M059J (cell line): ENCODE measurements at regions not wholly inside any gene's neighbourhood (a gene's known extent, or its start where the extent isn't known, plus 50 kb on each side); places are given as distances from the start of the nearest gene placed in this dataset.
"Not testable (repeated sequence)": the region's sequence is repeated elsewhere in the genome, so short reads cannot be mapped to it uniquely, and the experiment has no call there.

Experiments used
- DNase-seq: peaks from one replicate; pipeline ENCODE4 v3.0.0-alpha.2; 2012; ENCODE audit warnings: low read depth

DNA sequence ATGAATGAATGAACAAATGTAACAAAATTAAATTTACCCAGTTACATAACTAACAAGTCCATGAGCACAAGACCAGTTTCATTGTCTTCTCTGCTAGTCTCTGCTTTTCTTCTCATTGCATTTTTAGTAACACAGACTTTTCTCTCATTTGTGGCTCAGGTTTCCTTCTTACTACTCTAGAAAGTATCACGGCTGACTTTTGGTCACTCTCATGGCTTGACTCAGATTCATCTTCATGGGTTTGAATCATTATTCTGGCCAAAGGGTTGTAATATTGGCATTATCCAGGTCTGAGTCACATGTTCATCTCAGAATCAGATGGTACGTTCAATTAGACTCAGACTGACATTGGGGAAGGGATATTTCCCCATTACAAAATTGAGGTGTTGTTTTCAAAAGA, 121.5 kb upstream of the SATB1 start:
- DNase-seq, result no peak

DNA sequence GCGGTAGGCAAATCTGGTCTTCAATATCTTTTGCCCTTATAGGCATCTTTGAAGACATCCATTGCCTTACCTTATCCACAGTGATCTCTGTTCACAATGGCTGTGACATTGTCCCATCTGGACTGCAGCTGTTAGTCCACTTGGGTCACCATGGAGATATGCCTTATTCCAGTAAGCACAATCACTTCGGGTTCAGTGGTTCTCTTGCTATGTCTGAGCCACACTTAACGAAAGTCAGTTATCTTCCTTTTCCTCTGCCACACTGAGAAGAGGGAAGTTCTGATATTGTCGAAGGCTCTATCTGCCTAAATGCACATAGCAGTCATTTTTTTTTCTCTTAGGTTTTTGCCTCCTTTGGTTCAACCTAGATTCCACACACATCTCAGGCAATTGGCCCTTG, 119.0 kb upstream of the SATB1 start:
- peak; percentile 3 for DNase-seq

DNA sequence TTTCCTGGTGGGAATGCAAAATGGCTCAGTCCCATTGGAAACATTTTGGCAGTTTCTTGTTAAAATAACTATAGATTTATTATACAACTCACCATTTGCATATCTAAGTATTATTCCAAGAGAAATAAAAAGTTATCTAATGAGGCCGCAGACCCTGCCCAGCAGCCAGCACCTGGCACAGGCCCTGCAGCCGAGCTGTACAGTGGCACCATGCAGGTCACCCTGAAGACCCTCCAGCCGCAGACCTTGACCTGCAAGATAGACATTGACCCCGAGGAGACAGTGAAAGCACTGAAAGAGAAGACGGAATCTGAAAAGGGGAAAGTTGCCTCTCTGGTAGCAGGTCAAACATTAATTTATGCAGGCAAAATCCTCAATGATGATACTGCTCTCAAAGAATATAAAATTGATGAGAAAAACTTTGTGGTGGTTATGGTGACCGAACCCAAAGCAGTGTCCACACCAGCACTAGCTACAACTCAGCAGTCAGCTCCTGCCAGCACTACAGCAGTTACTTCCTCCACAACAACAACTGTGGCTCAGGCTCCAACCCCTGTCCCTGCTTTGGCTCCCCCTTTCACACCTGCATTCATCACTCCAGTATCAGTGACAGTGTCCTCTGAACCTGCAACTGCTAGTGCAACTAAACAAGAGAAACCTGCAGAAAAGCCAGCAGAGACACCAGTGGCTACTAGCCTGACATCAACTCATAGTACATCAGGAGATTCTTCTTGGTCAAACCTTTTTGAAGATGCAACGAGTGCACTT, 113.5 kb upstream of the SATB1 start:
- no peak for DNase-seq

DNA sequence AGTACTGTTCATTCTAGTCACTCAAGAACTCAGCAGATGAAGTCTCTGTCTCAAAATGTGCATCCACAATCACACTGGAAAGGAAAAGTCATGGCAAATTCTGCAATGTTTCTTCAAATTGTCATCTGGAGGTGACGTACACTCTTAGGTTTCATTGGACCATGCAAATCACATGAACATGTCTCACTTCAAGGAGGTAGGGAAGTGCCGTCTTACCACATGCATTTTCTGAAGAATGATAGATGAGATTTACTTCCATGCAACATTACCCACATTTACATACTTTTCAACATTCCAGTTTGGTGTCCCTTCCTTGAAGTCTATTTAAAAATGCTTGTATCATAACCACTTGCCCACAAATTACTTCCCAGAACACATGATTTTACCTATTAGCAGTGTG, 107.9 kb upstream of the SATB1 start:
- DNase-seq, result no peak

DNA sequence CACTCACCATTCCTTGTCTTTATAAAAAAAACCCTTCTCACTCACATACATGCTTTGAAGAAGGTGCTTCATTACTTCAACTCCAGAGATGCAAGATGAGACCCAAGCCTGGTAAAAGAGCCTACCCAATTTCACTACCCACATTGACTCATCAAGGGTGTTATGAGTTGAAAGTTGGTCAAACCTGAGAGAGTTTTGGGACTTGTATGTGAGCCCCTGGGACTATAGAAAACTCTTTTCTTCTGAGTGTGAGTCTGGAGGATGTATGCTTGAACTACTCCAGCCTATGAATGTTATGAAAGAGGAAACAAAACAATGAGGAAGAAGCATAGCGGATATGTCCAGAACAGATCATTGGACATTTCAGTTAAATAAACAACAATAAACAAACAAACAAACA, 106.5 kb upstream of the SATB1 start:
- DNase-seq, result no peak

DNA sequence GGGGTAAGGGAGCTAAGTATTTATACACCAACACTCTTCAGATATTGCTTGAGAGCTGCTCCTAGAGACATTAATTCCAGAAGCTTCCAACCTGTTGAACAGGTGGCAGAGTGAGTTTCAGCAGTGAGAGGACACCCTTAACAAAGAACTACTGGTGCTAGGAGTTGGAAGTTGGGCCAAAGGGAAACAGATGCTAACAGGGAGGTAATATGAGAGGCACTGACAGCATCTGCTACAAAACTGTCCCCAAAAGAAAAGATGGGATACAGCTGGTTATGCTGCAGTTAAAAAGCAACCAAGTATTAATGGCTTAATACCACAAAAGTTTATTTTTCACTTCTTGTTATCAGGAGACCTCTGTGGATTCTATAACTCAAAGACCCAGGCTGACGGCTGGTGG, 104.5 kb upstream of the SATB1 start:
- no peak for DNase-seq

DNA sequence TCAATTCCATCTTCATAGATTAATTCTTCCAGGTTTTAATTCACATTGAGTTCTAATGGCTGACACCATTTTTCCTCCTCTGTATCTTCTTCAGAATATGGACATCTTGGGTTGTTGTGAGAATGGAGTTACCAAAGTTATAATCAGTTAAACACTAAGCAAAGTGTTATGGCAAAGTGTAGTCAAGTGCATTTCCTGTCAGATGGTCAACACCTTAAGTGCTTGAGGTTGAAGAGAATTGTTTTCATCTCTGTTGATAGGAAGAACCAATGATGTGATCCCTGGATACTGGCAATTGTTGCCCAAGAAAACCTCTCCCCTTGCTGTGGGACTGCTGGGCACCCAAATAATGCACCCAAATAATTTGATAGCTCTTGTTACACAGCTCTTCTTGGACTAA, 102.6 kb upstream of the SATB1 start:
- DNase-seq, result no peak

DNA sequence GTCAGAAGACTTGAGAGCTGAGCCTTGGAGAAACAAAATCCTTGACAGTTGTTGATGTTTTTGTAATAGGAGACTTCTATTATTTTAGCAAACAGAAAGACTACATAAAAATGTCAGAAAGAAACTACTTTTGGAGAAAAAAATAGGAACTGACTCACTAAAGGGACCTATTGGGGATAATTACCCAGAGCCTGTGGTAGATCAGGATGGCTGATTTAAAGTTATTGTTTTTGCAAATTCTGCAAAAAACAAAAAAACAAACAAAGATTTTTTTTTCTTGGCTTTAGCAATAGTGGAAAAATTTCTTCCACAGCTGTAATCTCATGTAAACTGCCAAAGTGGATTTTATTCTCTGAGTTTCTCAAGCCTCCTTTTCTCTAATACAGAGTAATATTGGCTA, 101.5 kb upstream of the SATB1 start:
- no peak for DNase-seq

DNA sequence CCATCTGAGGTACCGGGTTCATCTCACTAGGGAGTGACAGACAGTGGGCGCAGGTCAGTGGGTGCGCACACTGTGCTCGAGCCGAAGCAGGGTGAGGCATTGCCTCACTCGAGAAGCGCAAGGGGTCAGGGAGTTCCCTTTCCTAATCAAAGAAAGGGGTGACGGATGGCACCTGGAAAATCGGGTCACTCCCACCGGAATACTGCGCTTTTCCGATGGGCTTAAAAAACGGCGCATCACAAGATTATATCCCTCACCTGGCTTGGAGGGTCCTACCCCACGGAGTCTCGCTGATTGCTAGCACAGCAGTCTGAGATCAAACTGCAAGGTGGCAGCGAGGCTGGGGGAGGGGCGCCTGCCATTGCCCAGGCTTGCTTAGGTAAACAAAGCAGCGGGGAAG, 91.0 kb upstream of the SATB1 start:
- not testable (repeated sequence) for DNase-seq

DNA sequence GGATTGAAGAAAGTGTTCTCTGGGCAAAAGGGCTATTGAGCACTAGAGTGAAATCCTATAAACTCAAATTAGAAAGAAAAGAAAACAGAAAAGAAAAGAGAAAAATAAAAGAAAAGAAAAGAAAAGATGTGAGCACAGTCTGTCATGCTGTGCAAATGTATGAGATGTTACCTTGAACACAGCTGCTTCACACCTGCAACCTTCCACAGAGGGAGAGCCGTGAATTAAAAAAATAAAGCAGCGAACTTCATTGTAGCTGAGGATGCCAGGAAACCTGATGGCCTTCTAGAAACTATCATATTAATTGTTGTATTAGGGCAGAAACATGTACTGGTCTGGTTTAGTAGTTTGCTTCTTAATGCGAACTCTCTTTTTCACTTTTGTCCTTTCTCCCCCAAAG, 88.0 kb upstream of the SATB1 start:
- DNase-seq, result no peak

DNA sequence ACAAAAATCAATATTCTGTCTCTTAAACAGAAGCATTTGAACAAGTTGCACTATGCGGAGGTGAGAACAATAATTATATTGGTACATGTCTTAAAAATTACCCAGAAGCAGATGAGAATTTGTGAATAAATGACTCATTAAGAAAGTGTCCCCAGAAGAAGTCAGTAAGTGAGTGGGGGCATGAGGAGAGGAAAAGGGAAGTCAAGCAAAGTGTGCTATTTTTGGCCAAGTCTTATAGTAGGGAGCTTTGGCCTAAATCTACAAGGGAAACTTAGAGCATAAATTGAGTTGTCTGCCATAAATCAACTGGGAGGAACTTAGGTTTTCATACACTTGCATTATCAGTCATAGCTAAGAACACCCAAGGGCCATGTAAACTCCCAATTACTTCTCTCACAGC, 86.9 kb upstream of the SATB1 start:
- DNase-seq, result no peak

DNA sequence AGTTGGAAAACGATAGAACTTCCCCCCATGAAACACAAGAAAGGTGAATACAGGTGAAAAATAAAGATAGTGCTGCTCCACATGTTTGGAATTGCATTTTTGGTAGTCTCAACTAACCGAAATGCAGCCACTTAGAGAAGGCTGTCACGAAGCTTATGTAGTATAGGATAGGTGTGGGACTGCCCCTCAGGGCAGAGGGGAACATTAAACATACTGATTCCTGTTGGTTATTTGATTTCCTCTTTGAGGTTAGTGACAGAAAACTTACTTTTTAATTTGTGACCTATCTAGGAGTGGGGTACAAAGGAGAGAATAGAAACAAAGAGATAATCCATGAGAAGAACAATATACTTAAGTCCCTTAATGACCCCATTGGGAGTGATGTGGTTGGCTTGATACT, 85.8 kb upstream of the SATB1 start:
- no peak for DNase-seq

DNA sequence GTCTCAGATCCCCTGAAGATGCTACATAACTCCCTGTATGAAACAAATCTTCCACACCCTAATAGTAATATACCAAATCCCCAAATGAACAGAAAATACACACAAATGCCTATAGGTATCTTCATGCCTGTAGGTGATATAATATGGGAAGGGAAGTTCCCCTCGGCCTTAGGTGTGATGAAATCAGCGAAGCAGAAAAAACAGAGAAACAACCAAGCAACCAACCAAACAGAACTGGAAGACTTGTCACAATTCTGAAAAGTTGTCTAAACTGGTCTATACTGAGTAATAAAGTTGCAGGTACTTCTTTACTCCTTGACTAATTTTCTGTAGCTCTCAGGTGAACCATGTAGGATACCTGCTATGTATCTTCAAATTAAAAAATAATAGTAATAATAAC, 82.2 kb upstream of the SATB1 start:
- DNase-seq, result no peak

DNA sequence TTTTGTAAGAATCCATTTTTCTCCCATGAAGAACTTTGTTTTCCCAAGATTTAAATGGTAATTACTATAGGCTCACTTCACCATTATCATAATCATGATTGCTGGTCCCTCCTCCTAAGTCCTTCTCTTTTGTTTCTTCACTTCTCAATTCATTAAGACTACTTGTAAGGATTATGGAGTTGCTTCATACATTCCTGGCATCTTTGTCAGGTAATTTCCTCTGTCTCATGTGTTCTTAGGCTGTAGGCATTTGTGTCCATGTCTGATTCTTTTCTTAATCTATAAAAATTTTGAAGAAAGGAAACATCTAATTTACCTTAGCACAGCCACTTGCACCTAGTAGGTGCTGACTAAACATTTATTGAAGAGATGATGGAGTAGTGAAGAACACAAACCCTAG, 79.9 kb upstream of the SATB1 start:
- DNase-seq, result no peak

DNA sequence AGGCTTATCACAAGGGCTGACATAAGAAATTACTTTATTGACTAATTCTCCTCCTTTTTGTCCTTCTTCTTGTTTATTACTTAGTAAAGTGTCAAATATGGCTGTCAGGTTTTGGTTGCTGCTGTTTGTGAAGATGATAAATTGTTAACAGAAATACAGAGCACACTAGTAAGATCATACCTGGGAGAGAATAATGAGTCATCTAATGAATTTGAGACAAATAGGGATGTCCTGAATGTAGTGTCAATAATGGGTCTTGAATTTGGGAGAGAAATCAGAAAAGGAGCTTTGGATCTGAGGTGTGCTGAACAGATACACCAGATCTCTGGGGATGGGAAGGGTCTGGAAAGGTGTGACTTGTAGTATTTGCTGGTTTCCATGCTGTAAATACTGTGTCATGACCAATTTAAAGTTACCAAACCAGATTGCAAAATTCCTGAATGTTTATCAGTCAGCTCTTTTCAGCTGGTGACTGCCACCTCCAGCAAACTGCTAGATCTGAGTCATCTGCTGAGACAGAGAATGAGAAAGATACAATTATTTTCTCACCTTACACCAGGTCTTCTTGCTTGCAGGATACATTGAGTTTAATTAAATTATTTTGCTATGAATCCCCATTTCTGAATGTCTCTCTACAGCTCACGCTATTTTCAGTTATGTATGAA, 76.7 kb upstream of the SATB1 start:
- peak; percentile 9 for DNase-seq

DNA sequence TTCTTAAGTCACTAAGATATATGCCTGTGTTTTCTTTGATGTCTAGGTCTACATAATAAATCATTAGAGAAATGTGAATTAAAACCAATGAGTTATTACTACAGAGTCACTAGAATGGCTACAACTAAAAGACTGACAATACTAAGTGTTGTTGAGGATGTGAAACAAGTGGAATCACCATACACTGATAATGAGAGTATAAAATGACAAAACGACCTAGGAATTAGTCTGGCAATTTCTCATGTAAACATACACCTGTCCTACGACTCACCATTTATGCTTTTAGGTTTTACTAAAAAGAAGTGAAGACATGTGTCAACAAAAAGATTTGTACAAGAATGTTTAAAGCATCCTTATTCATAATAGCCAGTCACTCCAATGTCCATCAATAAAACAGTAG, 75.2 kb upstream of the SATB1 start:
- no peak for DNase-seq

DNA sequence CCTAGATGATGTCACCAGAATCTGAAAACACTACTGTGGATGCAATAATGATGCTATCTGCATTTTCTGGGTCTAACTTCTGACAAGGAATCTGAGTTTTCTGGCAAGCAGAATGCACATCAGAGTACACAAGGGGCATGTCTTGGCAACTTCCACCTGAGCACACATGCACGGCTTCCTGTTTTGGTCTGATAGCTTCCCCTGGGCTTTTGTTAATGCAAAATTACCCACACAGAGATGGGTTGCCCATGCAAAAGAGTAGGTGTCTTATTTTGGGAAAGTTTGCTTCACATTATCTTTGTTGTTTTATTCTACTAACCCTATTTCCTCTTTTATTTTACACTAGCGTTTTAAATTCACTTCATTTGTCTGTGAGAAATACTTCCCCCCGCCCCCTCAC, 74.2 kb upstream of the SATB1 start:
- DNase-seq, result no peak

DNA sequence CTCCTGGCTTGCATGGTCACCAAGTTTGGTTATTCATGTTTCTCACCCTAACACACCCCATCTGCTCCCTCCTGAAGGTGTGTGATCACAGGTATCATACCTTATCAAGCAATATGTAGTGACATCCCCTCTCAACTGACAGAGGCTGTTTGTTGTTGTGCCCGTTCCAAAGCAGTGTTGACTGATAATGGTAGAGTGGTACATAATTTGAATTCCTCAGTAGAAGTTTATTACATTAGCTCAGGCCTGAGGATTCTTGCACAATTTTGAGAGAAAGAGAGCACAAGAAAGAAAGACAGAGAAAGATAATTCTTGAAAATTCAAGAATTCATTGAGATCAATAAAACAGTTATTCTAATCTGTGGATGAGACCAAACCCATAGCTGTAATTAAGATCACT, 69.1 kb upstream of the SATB1 start:
- DNase-seq, result no peak

DNA sequence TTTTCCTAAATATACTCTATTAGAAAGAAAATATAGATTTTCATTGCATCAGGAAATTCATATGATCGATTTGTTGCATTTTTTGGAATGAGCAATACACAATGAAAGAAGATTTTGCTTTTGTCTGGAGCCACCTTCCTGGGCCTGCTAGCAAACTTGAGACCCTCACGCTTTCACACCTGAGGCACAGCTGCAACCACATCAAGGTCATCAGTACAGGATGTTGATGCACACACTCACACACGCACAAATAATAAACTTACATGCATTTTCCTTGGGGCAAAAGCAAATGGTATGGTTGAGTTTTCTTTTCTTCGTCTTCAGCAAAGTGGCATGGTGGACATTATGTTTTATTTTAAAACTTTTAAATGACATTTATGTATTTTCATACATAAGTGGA, 64.8 kb upstream of the SATB1 start:
- no peak for DNase-seq

DNA sequence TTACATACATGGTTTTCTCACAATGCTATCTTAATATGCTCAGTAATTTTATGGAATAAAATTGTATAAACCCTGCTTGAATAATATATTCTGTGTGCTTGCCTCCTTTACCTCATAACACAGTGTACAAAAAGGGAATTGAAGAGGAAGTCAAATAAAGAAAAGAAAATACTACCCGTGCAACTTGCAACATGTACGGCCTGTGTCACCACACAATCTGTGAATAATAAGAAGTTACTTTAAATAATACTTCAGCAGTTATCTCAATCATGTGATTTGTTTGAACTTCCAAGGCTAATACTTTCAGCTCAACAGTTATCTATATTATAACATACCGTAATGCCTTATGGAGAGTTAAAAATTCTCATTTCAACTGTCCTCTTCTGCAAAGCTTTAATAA, 58.1 kb upstream of the SATB1 start:
- no peak for DNase-seq

DNA sequence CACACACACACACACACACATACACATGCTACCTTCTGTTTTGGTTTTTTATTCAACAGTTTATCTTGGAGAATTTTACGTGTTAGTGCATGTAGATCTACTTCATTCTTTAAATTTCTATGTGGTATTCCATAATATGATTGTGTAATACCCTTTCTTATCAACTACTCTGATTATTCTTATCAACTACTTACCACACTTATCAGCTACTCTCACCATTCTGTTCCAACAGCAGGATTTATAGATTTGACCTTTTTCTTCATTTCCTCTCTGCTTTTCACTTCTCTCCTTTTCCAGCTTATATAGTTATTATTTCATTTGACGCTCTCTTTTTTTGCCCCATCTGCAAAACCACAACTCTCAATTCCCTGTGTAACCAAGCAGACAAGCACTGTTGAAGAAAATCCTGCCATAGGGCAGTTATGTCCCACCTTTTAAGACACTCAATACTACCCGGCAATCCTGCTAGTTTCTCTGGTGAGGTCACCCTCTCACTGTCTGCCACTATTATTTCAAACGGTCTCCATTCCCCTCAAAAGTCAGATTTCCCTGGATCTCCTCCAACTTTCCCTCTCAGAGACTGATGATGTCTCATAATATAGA, 56.9 kb upstream of the SATB1 start:
- peak; percentile 2 for DNase-seq

DNA sequence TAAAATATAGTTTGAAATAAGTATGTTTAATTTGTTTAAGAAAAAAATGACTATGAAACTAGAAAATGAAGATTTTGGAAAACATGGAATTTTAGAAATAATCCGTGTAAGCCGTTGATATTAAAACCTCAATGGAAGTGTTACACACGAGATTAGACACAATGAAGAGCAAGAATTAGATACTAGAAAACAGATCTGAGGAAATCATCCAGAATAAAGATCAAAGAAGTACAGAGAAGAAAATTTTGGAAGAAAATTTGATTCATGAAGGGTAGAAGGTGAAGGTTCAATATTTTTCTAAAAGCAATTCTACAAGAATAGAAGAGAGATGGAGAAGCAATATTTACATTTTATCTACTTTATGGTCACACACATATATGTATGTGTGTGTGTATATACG, 52.5 kb upstream of the SATB1 start:
- no peak for DNase-seq
